Retinal pigment epithelial cell (primary cell): ENCODE measurements at regions not wholly inside any gene's neighbourhood (a gene's known extent, or its start where the extent isn't known, plus 50 kb on each side); places are given as distances from the start of the nearest gene placed in this dataset.

ENCODE experiments used
- DNase-seq: peaks from one replicate; pipeline ENCODE4 v3.0.0-alpha.2; 2010; ENCODE audit warnings: low read depth
- H3K4me3 ChIP-seq: 2 replicates; pipeline ENCODE4 v1.5.1; 2011; ENCODE audit warnings: mild to moderate bottlenecking, low read length, control low read depth, moderate library complexity
- CTCF ChIP-seq: conservative IDR thresholded peaks from 2 replicates; pipeline ENCODE4 v1.5.1; 2011; ENCODE audit warnings: low read depth, low read length, control low read depth, inconsistent platforms

- H3K4me3 ChIP-seq: no peak overlapping the region
- DNase-seq: no peak
- TF ChIP-seq CTCF: no peak
These were observed 438.1 kb downstream of the TLL1 start for GRCh38 chr4:166311169-166311568.

- no peak for DNase-seq
- H3K4me3 ChIP-seq: no peak overlapping the region
These were observed 439.1 kb downstream of the TLL1 start for GRCh38 chr4:166312166-166312565.

GRCh38 chr4:166314902-166315301 is 441.9 kb downstream of the TLL1 start:
- no peak for TF ChIP-seq CTCF
- no peak overlapping the region for H3K4me3 ChIP-seq
- no peak for DNase-seq

More at GRCh38 chr4:166312166-166312565, 439.1 kb downstream of the TLL1 start:
- TF ChIP-seq CTCF: no peak

GRCh38 chr4:166315721-166316467 is 442.9 kb downstream of the TLL1 start:
- DNase-seq: no peak
- no peak overlapping the region for H3K4me3 ChIP-seq
- TF ChIP-seq CTCF: no peak

- no peak for TF ChIP-seq CTCF
These were observed 445.9 kb downstream of the TLL1 start for GRCh38 chr4:166318810-166319525.

GRCh38 chr4:166323250-166323649 is 450.2 kb downstream of the TLL1 start:
- H3K4me3 ChIP-seq: no peak overlapping the region
- TF ChIP-seq CTCF: no peak
- DNase-seq: no peak

More at GRCh38 chr4:166318810-166319525, 445.9 kb downstream of the TLL1 start:
- peak; percentile 40 for DNase-seq
- H3K4me3 ChIP-seq: no peak overlapping the region

- TF ChIP-seq CTCF: peak; percentile 57
- no peak for DNase-seq
- no peak overlapping the region for H3K4me3 ChIP-seq
These were observed 451.3 kb downstream of the TLL1 start for GRCh38 chr4:166324321-166324720.
